Keratinocyte (primary cell): ENCODE measurements at regions not wholly inside any gene's neighbourhood (a gene's known extent, or its start where the extent isn't known, plus 50 kb on each side); places are given as distances from the start of the nearest gene placed in this dataset.

Experiments
- EZH2 ChIP-seq: IDR thresholded peaks from one replicate; pipeline ENCODE4 v1.6.1; 2012; ENCODE audit warnings: inconsistent platforms, mild to moderate bottlenecking, low read length, moderate library complexity
- TF ChIP-seq, protein P1 (sequence below), 3 experiments: IDR thresholded peaks in 1 of 3; conservative IDR thresholded peaks in 1 of 3; optimal IDR thresholded peaks in 1 of 3; 2 replicates in 2 of 3; 3 replicates in 1 of 3; pipeline versions ENCODE3 to v1.5.1; 2011; ENCODE audit warnings: low read length in 3 of 3, mild to moderate bottlenecking in 3 of 3, moderate library complexity in 2 of 3, control low read depth in 1 of 3, inconsistent platforms in 1 of 3; ENCODE audit not compliant: insufficient read depth in 2 of 3; ENCODE audit errors: extremely low read depth in 1 of 3

DNA sequence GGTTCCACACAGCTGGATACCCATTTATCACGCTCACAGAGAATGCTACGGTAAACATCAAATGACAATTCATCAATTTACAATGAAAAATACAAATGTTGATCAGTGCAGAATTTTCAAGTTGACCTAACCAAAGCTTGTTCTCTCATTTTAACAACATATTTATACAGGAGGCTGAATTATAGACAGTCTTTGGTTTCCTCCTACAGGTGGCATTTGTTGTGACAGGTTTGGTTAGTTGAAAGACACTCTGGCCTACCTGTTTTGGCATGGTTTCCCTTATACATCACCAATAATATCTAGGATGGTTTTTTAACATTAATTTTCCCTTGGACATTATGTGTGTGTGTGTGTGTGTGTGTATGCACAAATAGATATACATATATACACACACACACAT is 642.5 kb upstream of the MMS22L start:
- TF ChIP-seq, protein P1, sequence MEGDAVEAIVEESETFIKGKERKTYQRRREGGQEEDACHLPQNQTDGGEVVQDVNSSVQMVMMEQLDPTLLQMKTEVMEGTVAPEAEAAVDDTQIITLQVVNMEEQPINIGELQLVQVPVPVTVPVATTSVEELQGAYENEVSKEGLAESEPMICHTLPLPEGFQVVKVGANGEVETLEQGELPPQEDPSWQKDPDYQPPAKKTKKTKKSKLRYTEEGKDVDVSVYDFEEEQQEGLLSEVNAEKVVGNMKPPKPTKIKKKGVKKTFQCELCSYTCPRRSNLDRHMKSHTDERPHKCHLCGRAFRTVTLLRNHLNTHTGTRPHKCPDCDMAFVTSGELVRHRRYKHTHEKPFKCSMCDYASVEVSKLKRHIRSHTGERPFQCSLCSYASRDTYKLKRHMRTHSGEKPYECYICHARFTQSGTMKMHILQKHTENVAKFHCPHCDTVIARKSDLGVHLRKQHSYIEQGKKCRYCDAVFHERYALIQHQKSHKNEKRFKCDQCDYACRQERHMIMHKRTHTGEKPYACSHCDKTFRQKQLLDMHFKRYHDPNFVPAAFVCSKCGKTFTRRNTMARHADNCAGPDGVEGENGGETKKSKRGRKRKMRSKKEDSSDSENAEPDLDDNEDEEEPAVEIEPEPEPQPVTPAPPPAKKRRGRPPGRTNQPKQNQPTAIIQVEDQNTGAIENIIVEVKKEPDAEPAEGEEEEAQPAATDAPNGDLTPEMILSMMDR (optimal IDR thresholded peaks at IDR 0.05 in 1 of 3, IDR thresholded peaks at IDR 0.05 in 1 of 3, conservative IDR thresholded peaks at IDR 0.05 in 1 of 3; ENCODE audit: extremely low read depth in 1 of 3, insufficient read depth in 2 of 3, low read length in 3 of 3): no peak
- TF ChIP-seq EZH2: no peak
